ENCODE measurements at regions not wholly inside any gene's neighbourhood (a gene's known extent, or its start where the extent isn't known, plus 50 kb on each side); places are given as distances from the start of the nearest gene placed in this dataset.

DNA sequence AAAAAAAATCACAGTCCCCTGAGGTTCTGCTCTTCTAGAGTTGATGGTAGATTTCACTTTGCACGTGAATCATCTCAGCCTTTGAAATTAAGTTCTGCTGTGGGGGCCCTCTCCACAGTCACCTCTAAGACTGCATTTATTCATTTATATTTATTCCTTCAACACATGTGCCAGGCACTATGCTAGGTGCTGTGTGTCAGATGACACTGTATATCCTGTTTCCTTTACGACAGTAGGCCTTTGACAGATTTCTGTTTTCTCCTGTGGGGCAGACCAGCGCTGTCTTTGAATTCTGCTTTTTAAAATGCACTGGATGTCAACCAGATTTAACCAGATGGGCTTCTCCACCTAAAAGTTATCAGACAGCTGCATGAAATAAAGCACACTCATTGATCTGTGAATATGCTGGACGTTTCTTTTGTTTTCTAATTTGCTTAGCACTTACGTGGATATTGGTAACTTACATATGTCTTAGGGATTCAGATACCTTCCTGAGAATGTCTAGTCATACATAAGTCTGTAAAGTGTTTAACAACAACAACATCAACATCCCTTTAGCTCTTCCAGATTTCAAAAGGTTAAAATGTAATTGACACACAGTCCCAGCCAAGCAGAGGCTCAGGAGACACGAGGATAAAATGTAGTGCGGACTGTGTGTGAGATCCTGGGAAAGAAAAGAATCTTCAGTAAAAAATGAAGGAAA lies 525.5 kb upstream of the MCTP2 start:
- Mint-ChIP-seq H3K27ac (no peak overlapping the region), H3K4me1 (ENCODE audit: low read depth) (no peaks in the 10 kb centered on the region), H3K36me3 (no peaks in the 10 kb centered on the region), H3K4me3 (no peak overlapping the region), H3K27me3 (no peaks in the 10 kb centered on the region), H3K9me3 (no peaks in the 10 kb centered on the region)
- DNase-seq = no peak
- intact Hi-C loops (cut with micrococcal nuclease) = no loop called here
- POLR2A ChIA-PET = no interaction called here
- CTCF ChIA-PET = no interaction called here

DNA sequence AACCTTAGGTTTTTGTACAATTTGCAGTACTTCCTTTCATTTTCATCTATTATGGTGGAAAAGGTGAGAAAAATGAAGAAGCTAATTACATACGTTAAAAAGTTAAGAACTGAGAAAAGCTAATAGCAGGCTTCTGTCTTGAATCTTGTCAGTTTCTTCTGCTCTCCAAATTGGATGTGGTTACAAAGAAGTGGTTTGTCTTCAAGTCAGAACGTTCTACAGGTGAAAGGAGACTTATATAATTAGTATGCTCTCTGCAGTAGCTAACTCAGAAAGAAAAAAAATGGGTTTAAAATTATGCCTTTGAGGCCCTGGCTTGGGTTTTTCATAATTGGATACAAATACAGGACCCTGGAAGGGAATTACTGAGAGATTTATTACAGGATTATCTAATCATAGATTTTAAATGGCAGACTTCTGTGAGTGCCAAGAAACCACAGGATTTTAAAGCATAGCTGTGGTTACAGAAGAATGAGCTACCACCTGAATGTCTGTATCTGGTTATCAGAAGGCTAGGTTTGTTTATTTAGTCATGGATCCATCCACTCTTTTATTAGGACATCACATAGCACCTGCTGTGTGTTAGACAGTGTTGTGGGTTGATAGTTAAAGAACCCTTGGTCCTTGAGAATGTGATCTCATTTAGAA lies 528.1 kb upstream of the MCTP2 start:
- no peaks in the 10 kb centered on the region for H3K9me3 Mint-ChIP-seq
- no peaks in the 10 kb centered on the region for H3K4me1 Mint-ChIP-seq (ENCODE audit: low read depth)
- no peak for DNase-seq
- H3K4me3 Mint-ChIP-seq = no peak overlapping the region
- no peaks in the 10 kb centered on the region for H3K27me3 Mint-ChIP-seq
- intact Hi-C loops (cut with micrococcal nuclease) = no loop called here
- H3K27ac Mint-ChIP-seq = no peak overlapping the region
- POLR2A ChIA-PET = no interaction called here
- CTCF ChIA-PET = no interaction called here
- H3K36me3 Mint-ChIP-seq = no peaks in the 10 kb centered on the region

DNA sequence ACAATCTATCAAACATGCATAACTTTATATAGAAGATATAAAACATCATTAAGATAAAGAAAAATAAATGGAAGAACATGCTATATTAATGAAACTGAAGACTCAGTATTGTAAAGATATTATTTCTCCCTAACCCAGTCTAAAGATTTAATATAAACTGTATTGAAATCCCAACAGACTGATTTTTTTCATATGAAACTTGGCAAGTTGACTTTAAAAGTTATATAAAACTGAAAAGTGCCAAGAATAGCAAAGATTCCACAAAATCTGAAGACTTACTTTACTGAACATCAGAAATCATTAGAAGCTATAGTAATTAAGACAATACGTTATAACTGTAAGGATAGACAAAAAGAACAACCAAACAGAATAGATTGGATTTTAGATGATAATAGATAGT lies 531.3 kb upstream of the MCTP2 start:
- Mint-ChIP-seq H3K4me1 (ENCODE audit: low read depth) (no peaks in the 10 kb centered on the region), H3K36me3 (no peaks in the 10 kb centered on the region), H3K27me3 (peaks cover 3% of the 10 kb centered on the region), H3K27ac (no peak overlapping the region), H3K9me3 (peaks cover 7% of the 10 kb centered on the region), H3K4me3 (no peak overlapping the region)
- ChIA-PET CTCF (no interaction called here), POLR2A (no interaction called here)
- no peak for DNase-seq
- intact Hi-C loops (cut with micrococcal nuclease) = no loop called here

GRCh38 chr15:93694033-93694432 lies 537.3 kb upstream of the MCTP2 start:
- intact Hi-C loops (cut with micrococcal nuclease) = no loop called here
- DNase-seq = no peak
- Mint-ChIP-seq H3K36me3 (no peaks in the 10 kb centered on the region), H3K27ac (no peak overlapping the region), H3K4me1 (ENCODE audit: low read depth) (no peaks in the 10 kb centered on the region), H3K9me3 (peaks cover 7% of the 10 kb centered on the region), H3K4me3 (no peak overlapping the region), H3K27me3 (peaks cover 6% of the 10 kb centered on the region)
- ChIA-PET CTCF (no interaction called here), POLR2A (no interaction called here)

DNA sequence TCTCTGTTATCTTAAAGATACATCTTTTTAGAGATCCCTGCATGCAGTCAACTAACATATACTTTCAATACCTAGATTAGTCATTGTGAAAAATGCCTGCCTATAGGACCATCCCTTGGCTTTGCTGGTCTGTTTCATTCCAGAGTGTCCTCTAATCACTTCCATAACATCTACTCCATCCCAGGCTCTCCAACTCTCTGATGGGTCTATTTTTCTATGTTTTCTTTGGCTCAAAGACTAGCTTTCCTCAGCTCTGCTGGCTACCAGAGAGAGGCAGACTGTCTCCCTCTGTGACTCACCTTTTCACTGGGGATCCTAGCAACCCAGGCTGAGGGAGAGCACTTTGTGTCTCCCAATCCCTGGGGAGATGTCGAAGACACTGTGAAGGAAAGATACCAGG lies 547.7 kb upstream of the MCTP2 start:
- Mint-ChIP-seq H3K9me3 (peaks cover 30% of the 10 kb centered on the region), H3K36me3 (peaks cover 3% of the 10 kb centered on the region), H3K27ac (no peak overlapping the region), H3K27me3 (no peaks in the 10 kb centered on the region), H3K4me3 (no peak overlapping the region), H3K4me1 (ENCODE audit: low read depth) (no peaks in the 10 kb centered on the region)
- CTCF ChIA-PET = no interaction called here
- intact Hi-C loops (cut with micrococcal nuclease) = no loop called here
- no peak for DNase-seq
- POLR2A ChIA-PET = no interaction called here

DNA sequence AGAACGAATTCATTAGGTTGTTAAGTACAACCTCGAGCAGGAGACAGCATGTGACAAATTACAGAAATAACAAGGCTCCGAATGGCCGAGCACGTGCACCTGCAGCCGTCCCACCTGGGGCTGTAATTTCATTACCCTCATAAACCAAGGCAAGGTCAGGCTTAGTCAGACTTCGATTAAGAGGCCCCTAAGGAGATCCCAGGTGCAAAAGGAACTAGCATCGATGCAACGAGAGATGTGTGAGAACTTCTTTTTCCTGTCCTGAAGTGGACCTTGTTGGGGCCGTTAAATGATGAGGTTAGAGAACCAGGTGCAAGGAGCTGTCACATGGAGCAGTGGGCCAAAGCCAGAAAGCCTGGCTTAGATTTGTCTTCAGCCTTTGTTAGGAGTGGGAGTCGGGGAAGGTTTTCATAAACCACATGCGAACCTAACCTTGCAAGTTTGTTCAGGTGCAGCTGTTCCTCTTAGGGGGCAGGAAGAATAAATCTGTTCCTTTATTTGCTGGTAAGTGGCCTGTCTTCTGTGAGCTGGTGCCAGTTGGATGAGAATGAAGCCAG lies 559.9 kb upstream of the MCTP2 start:
- peaks cover 2% of the 10 kb centered on the region for H3K36me3 Mint-ChIP-seq
- no peak overlapping the region for H3K27ac Mint-ChIP-seq
- peaks cover 2% of the 10 kb centered on the region for H3K9me3 Mint-ChIP-seq
- ChIA-PET CTCF (no interaction called here), POLR2A (no interaction called here)
- H3K4me3 Mint-ChIP-seq = no peak overlapping the region
- H3K27me3 Mint-ChIP-seq = peaks cover 6% of the 10 kb centered on the region
- no peaks in the 10 kb centered on the region for H3K4me1 Mint-ChIP-seq (ENCODE audit: low read depth)
- intact Hi-C loops (cut with micrococcal nuclease) = no loop called here
- DNase-seq = no peak

DNA sequence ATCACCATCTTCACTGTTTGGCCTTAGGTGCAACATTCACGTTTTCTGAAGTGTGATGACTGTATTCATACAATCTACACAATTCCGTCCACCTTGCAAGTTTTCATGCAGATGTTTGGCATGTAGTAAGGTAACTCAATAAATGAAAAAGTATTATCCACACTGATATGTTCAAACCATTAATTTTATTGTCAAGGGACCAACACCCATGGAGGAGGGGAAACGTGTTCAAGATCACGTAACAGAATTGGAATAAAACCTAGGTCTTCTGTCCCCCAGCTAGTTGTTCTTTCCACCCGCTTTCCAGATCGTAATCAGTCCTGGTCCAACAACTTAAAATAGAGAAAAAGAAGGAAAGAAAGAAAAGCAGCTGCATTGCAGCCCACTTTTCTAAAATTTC lies 560.4 kb upstream of the MCTP2 start:
- H3K9me3 Mint-ChIP-seq = peaks cover 2% of the 10 kb centered on the region
- no peaks in the 10 kb centered on the region for H3K4me1 Mint-ChIP-seq (ENCODE audit: low read depth)
- H3K27ac Mint-ChIP-seq = no peak overlapping the region
- ChIA-PET CTCF (no interaction called here), POLR2A (no interaction called here)
- intact Hi-C loops (cut with micrococcal nuclease) = no loop called here
- peaks cover 2% of the 10 kb centered on the region for H3K36me3 Mint-ChIP-seq
- H3K4me3 Mint-ChIP-seq = no peak overlapping the region
- DNase-seq = no peak
- H3K27me3 Mint-ChIP-seq = peaks cover 6% of the 10 kb centered on the region

DNA sequence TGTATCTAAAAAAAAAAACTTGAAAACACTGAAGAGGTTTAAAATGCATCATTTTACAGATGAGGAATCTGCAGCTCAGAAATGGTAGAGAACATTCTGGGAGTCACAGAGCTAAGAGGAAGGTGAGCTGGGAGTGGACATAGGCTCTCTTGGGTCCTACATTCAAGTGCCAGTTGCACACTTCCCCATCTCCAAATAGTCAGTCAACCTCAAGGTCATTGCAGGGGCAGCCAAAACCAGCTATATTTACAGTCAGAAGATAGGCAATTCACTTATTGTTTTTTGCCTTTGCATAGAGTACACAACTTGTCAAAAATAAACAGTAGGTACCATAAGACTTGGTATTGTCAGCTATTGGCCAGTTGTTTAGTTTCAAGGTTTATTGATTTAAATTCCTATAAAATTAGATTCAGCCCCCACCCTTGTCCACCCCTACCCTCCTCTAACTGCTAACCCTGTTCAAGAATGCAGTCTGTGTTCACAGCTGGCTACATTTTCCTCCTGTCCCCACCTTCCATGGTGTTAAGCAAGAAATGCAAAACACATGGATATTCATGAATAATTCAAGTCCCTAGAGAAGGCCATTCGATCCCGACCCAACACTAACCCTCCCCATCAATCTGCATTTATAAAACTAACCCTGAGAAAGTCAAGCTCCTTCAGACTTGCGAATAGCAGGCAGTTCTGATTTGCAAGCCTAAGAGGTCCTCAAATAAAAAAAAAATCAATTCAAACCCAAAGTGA lies 567.0 kb upstream of the MCTP2 start:
- CTCF ChIA-PET = no interaction called here
- no peak for DNase-seq
- Mint-ChIP-seq H3K4me3 (no peak overlapping the region), H3K27me3 (peaks cover 2% of the 10 kb centered on the region), H3K36me3 (no peaks in the 10 kb centered on the region), H3K27ac (no peak overlapping the region), H3K9me3 (no peaks in the 10 kb centered on the region), H3K4me1 (ENCODE audit: low read depth) (no peaks in the 10 kb centered on the region)
- POLR2A ChIA-PET = no interaction called here
- intact Hi-C loops (cut with micrococcal nuclease) = no loop called here

DNA sequence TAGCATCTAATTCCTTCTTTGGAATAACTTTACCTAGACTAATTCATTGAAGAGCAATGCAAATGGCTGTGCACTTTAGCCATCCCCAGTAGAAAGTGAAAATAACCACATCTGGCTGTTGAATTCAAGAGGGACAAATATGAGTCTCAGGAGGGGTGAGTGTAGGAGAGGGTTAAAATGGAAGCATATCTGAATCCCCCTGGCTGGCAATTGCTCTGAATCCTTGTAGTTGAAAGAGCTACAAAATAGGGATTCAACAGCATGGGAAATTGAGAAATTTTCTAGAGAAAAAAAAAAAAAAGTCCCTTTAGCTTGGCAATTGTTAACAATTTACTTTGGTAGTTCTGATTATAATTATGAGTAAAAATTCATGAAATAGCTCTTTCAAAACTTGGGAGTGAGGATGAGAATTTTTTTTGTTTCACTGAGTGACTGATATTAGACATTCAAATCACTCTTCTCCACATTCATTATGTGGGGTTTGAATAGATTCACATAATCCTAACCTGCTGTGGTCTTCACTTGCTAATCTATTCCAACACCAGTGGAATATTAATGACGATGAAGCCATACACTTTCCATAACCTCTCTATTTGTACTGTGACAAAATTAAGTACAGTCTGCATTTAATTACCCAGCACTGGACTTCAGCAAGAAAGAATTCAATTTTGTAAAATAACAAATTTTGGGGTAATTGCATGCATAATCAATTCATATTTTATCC lies 569.0 kb upstream of the MCTP2 start:
- Mint-ChIP-seq H3K4me3 (no peak overlapping the region), H3K36me3 (no peaks in the 10 kb centered on the region), H3K4me1 (ENCODE audit: low read depth) (no peaks in the 10 kb centered on the region), H3K9me3 (no peaks in the 10 kb centered on the region), H3K27ac (no peak overlapping the region), H3K27me3 (peaks cover 2% of the 10 kb centered on the region)
- intact Hi-C loops (cut with micrococcal nuclease) = no loop called here
- no peak for DNase-seq
- ChIA-PET POLR2A (no interaction called here), CTCF (no interaction called here)

- intact Hi-C loops (cut with micrococcal nuclease) = no loop called here
- ChIA-PET CTCF (no interaction called here), POLR2A (no interaction called here)
- no peaks in the 10 kb centered on the region for H3K4me1 Mint-ChIP-seq (ENCODE audit: low read depth)
- H3K36me3 Mint-ChIP-seq = no peaks in the 10 kb centered on the region
- H3K9me3 Mint-ChIP-seq = no peaks in the 10 kb centered on the region
- H3K27me3 Mint-ChIP-seq = peaks cover 2% of the 10 kb centered on the region
- no peak overlapping the region for H3K4me3 Mint-ChIP-seq
- H3K27ac Mint-ChIP-seq = no peak overlapping the region
- DNase-seq = no peak
These were observed 569.2 kb upstream of the RGMA start for GRCh38 chr15:93658026-93658816.

- intact Hi-C loops (cut with micrococcal nuclease) = no loop called here
- POLR2A ChIA-PET = no interaction called here
- H3K27me3 Mint-ChIP-seq = peaks cover 2% of the 10 kb centered on the region
- H3K9me3 Mint-ChIP-seq = no peaks in the 10 kb centered on the region
- H3K27ac Mint-ChIP-seq = no peak overlapping the region
- no peak for DNase-seq
- H3K4me1 Mint-ChIP-seq (ENCODE audit: low read depth) = no peaks in the 10 kb centered on the region
- no peaks in the 10 kb centered on the region for H3K36me3 Mint-ChIP-seq
- CTCF ChIA-PET = no interaction called here
- no peak overlapping the region for H3K4me3 Mint-ChIP-seq
These were observed 567.0 kb upstream of the RGMA start for GRCh38 chr15:93656041-93656440.

GRCh38 chr15:93649691-93650235 lies 560.8 kb upstream of the RGMA start:
- H3K4me3 Mint-ChIP-seq = no peak overlapping the region
- DNase-seq = no peak
- no peaks in the 10 kb centered on the region for H3K4me1 Mint-ChIP-seq (ENCODE audit: low read depth)
- no peak overlapping the region for H3K27ac Mint-ChIP-seq
- intact Hi-C loops (cut with micrococcal nuclease) = no loop called here
- no peaks in the 10 kb centered on the region for H3K9me3 Mint-ChIP-seq
- H3K36me3 Mint-ChIP-seq = no peaks in the 10 kb centered on the region
- CTCF ChIA-PET = no interaction called here
- POLR2A ChIA-PET = no interaction called here
- H3K27me3 Mint-ChIP-seq = no peaks in the 10 kb centered on the region
